ENCODE measurements at regions not wholly inside any gene's neighbourhood (a gene's known extent, or its start where the extent isn't known, plus 50 kb on each side); places are given as distances from the start of the nearest gene placed in this dataset.
"Not testable (repeated sequence)": the region's sequence is repeated elsewhere in the genome, so short reads cannot be mapped to it uniquely, and the experiment has no call there.

DNA sequence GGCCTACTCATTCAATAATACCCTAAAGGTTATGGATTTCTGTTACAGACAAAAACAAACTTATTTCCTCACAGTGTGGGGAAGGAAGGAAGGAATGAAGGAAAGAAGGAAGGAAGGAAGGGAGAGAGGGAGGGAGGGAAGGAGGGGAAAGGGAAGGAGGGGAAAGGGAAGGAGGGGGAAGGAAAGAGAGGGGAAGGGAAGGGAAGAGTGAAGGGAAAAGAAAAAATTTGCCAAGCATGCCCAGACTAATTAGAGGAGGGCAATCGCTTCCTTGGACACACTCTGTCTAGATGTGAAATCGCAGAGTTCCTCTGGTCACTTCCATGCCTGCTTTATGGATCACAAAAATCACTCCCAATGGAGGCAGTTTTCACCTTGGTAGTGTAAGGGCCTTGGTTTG, 570.1 kb upstream of the SOX9 start:
- intact Hi-C loops (cut with DNase I): no loop called here
- DNase-seq (ENCODE audit: low spot score) (no peak), ATAC-seq (no peak)

DNA sequence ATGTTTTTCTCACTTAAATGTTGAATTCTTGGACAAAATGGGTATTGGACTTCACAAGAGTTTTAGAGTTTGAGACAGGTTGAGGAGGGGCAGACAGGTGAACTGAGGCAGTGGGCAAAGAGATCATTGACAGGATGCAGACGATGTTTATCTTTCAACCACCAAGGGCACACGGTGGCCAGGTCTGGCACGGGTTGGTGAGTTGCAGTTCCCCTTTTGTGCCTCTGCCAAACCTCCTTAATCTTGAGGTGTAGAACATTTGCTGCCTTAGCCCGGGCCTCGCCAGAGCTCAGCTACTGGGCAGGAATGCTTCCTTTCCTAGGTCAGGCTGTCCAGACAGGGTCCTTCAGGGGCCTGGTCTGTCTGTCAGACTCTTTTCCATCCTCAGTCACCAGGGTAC, 567.4 kb upstream of the SOX9 start:
- intact Hi-C loops (cut with DNase I): no loop called here
- ATAC-seq: no peak
- DNase-seq (ENCODE audit: low spot score): no peak

GRCh38 chr17:71558901-71559300, 561.9 kb upstream of the SOX9 start:
- ATAC-seq: no peak
- DNase-seq (ENCODE audit: low spot score): no peak
- intact Hi-C loops (cut with DNase I): no loop called here

- DNase-seq (ENCODE audit: low spot score): no peak
- intact Hi-C loops (cut with DNase I): no loop called here
- no peak for ATAC-seq
Observed at GRCh38 chr17:71572343-71572742, 548.5 kb upstream of the SOX9 start.

GRCh38 chr17:71578446-71578845, 542.4 kb upstream of the SOX9 start:
- DNase-seq (ENCODE audit: low spot score) (no peak), ATAC-seq (no peak)
- intact Hi-C loops (cut with DNase I): no loop called here

DNA sequence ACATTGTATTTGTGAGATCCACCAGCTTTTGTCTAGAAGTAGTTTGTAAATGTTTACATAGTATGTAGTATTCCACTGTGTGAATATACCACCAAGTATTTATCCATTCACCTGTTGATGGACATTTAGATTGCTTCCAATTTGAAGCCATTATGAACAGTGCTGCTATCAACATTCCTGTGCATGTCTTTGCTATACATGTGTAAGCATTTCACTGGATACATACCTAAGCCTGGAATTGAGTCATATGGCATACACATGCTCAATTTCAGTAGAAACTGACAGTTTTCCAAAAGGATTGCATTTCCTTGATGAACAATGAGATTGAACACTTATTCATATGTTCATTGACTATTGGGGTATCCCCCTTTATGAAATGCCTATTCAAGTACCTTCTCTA, 540.6 kb upstream of the SOX9 start:
- intact Hi-C loops (cut with DNase I): no loop called here
- ATAC-seq (no peak), DNase-seq (ENCODE audit: low spot score) (no peak)

DNA sequence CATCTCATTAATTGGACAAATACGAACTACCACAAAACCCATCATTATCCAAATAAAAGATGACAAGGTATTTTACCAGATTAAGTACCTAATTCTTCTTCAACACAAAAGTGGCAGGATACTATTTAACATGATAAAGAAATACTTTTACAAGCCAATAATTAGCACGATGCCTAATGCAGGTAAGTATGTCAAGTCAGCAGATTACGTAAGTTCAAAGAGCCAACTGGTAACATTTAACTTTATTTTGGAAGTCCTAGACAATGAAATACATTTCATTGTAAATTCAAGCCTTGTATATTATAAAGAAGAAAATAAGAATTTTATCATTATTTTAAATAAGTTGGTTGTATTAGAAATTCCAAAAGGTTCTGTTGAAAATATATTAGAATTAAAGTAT, 535.3 kb upstream of the SOX9 start:
- no peak for ATAC-seq

GRCh38 chr17:71592431-71592830, 528.4 kb upstream of the SOX9 start:
- no peak for DNase-seq (ENCODE audit: low spot score)
- ATAC-seq: no peak
- intact Hi-C loops (cut with DNase I): no loop called here

More for the DNA sequence above, 535.3 kb upstream of the SOX9 start:
- intact Hi-C loops (cut with DNase I): no loop called here
- DNase-seq (ENCODE audit: low spot score): no peak

DNA sequence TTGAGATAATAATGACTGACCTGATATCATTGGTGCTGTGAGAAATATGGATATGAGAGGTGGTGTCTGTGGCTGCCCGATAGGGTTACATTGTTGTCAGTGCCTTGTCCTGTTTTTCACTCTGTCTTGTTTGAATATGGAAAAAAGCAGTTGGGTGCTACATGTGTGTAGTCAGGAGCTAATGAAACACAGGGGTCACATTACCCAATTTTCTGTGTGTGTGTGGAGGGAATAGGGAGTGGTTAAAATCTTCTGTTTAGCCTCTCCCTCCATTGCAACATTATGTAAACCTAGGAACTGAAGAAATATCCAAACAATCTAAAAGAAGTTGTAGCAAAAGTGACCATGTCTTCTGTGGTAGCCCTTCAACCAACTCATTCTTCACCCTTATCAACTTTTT, 527.7 kb upstream of the SOX9 start:
- DNase-seq (ENCODE audit: low spot score) (no peak), ATAC-seq (no peak)
- intact Hi-C loops (cut with DNase I): no loop called here

DNA sequence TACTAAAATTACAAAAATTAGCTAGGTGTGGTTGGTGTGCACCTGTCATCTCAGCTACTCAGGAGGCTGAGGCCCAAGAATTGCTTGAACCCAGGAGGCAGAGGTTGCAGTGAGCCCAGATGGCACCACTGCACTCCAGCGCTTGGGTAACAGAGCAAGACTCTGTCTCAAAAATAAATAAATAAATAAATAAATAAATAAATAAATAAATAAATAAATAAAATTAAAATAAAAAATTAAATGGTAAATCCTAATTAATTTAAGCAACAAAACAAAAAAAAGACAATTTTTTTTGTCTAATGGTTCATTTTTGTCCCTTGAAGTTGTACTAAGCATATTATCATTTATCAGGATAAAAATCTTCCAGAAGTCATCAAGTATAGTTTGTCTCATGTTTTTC, 521.2 kb upstream of the SOX9 start:
- ATAC-seq; DNase-seq (ENCODE audit: low spot score); intact Hi-C loops (cut with DNase I): not testable (repeated sequence)

- ATAC-seq (no peak), DNase-seq (ENCODE audit: low spot score) (no peak)
Observed at GRCh38 chr17:71600137-71600789, 520.6 kb upstream of the SOX9 start.

DNA sequence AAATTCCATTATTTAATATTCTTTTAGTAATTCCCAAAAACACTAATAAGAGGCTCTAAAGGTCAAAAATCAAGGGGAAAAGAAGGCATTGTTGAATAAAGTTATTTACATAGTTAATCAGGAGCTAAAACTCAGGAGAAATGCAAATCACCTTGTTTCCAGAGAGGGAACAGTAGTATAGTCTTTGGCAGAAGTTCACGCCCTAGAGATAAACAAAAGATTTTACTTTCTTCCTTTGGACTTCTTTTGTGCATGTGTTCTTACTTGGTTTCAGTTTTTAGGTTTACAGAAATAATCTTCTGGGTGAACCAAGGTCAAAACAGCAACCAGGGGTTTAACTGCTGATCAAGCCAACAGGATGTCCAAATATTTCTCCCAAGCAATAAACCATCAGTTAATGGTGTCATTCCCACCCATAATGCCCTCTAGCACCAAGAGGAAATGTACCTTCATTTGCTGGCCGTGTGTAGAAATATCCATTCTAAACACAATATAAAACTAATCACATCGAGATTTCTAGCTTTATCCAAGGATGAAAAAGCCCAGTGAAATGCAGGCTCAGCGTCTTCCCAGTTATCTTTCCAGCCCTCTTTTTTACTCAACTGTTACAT, 518.8 kb upstream of the SOX9 start:
- ATAC-seq (no peak), DNase-seq (ENCODE audit: low spot score) (no peak)
- intact Hi-C loops (cut with DNase I): no loop called here

More at GRCh38 chr17:71600137-71600789, 520.6 kb upstream of the SOX9 start:
- intact Hi-C loops (cut with DNase I): no loop called here

DNA sequence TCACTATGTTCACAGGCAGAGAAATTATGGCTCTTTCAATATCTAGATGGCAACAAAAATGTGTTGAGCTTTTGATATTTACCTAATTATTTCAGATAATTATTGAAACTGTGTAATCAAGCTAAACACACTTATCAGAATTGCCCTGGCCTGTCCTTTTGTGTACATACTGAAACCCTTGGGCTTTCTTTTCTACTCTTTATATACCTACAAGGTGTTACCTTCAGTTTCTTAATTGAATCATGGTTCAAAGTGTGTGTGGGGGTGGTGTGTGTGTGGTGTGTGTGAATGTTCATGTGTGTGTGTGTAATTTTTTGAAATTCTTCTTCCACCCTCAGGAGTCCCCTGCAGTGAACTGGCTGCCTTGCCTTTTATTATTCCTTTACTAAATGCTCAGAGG, 506.8 kb upstream of the SOX9 start:
- ATAC-seq (no peak), DNase-seq (ENCODE audit: low spot score) (no peak)
- intact Hi-C loops (cut with DNase I): no loop called here

- ATAC-seq (no peak), DNase-seq (ENCODE audit: low spot score) (no peak)
- intact Hi-C loops (cut with DNase I): no loop called here
Observed at GRCh38 chr17:71615820-71616219, 505.0 kb upstream of the SOX9 start.

GRCh38 chr17:71617767-71618166, 503.1 kb upstream of the SOX9 start:
- intact Hi-C loops (cut with DNase I); ATAC-seq; DNase-seq (ENCODE audit: low spot score): not testable (repeated sequence)

DNA sequence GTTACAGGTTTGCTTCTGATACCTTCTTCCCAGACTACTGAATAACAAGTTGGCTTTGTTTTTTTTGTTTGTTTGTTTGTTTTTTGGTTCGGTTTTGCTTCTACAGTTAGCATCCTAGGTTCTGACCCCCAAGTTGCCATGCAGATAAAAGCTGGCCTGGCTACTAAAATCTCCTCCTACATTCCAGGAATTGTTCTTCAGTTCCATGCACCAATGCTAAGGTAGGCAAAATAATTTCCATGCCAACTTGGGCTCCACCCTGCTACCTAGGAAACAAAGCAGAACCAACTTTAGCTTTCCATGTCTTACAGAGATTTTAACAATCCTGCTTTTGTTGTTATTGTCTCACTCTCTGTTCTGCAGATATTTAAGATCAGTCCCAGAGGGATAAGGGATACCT, 495.5 kb upstream of the SOX9 start:
- ATAC-seq (no peak), DNase-seq (ENCODE audit: low spot score) (no peak)
- intact Hi-C loops (cut with DNase I): no loop called here

GRCh38 chr17:71628306-71628705, 492.5 kb upstream of the SOX9 start:
- DNase-seq (ENCODE audit: low spot score) (no peak), ATAC-seq (no peak)
- intact Hi-C loops (cut with DNase I): no loop called here

GRCh38 chr17:71631483-71631882, 489.3 kb upstream of the SOX9 start:
- ATAC-seq (no peak), DNase-seq (ENCODE audit: low spot score) (no peak)
- intact Hi-C loops (cut with DNase I): no loop called here

GRCh38 chr17:71632328-71632727, 488.5 kb upstream of the SOX9 start:
- ATAC-seq (no peak), DNase-seq (ENCODE audit: low spot score) (no peak)
- intact Hi-C loops (cut with DNase I): no loop called here

- intact Hi-C loops (cut with DNase I): no loop called here
- no peak for ATAC-seq
Observed at GRCh38 chr17:71633391-71633849, 487.4 kb upstream of the SOX9 start.

DNA sequence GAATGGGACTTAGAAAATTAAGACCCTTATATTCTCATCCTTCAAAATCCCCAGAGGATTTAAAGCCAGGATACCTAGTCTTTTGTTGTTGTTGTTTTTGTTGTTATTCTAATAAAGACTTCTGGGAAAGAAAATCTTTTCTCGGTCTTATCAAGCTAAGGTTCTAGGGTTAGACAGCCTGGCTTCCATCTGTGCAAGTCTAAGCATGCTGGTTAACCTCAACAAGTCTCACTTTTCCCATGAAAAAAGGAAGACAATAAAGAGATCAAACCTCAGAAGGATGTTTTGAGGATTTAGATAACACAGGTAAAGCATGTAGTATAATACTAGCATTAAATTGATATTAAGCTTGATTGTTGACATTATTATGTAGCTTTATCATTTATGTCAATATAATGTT, 486.4 kb upstream of the SOX9 start:
- DNase-seq (ENCODE audit: low spot score): no peak
- no peak for ATAC-seq
- intact Hi-C loops (cut with DNase I): no loop called here

More at GRCh38 chr17:71633391-71633849, 487.4 kb upstream of the SOX9 start:
- no peak for DNase-seq (ENCODE audit: low spot score)

Data from sciatic nerve (tissue), 2 donors.